ENCODE measurements at regions not wholly inside any gene's neighbourhood (a gene's known extent, or its start where the extent isn't known, plus 50 kb on each side); places are given as distances from the start of the nearest gene placed in this dataset.
"Not testable (repeated sequence)": the region's sequence is repeated elsewhere in the genome, so short reads cannot be mapped to it uniquely, and the experiment has no call there.

DNA sequence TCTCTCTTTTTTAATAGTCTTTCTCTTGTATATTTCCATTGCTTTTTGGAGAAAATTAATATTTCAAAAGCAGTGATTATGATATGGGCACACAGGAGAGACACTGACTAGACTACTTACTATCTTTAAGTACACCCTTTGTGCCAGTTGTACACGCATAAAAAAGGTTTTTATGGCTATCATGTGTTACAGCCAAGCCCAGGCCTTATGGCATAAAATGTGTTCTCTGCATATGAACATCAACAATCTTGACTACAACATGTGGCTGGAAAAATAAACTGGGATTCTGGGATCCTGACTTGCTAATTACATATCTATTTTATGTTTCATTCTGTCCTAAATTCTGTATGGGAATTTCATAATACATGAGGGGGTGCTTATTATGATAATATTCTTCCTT, 1401.8 kb downstream of the SLITRK5 start:
- Mint-ChIP-seq H3K27ac (no peak overlapping the region), H3K4me1 (ENCODE audit: low read depth in 2 of 2) (no peaks in the 10 kb centered on the region), H3K36me3 (no peaks in the 10 kb centered on the region), H3K4me3 (no peak overlapping the region), H3K27me3 (peaks cover 0 to 3% of the 10 kb centered on the region in 2 donors), H3K9me3 (no peaks in the 10 kb centered on the region)
- DNase-seq (ENCODE audit: low spot score) (no peak), ATAC-seq (no peak)

GRCh38 chr13:89076622-89077021, 1405.5 kb downstream of the SLITRK5 start:
- H3K9me3 Mint-ChIP-seq = no peaks in the 10 kb centered on the region
- H3K36me3 Mint-ChIP-seq = no peaks in the 10 kb centered on the region
- ATAC-seq (no peak), DNase-seq (ENCODE audit: low spot score) (no peak)
- H3K4me3 Mint-ChIP-seq = no peak overlapping the region
- no peaks in the 10 kb centered on the region for H3K4me1 Mint-ChIP-seq (ENCODE audit: low read depth in 2 of 2)
- H3K27ac Mint-ChIP-seq = no peak overlapping the region
- H3K27me3 Mint-ChIP-seq = peaks cover 0 to 6% of the 10 kb centered on the region in 2 donors

DNA sequence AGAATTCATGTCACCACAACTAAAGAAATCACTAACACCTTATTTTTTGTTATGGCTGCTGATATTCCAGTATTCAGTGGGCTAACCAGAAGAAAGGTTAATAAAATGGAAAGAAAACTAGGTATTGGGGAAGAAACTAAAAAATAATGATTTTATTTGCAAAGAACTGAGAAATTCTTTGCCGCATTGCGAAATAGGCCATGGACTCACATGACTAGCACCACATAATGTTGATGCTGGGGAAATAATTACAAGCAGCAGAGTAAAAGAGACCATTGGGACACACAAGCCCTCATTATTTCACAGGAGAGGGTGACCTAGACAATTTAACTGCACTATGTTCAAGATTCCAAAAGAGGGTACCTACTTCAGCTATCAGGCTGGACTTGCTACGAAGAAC, 1411.5 kb downstream of the SLITRK5 start:
- no peak overlapping the region for H3K27ac Mint-ChIP-seq
- H3K4me1 Mint-ChIP-seq (ENCODE audit: low read depth in 2 of 2) = no peaks in the 10 kb centered on the region
- H3K27me3 Mint-ChIP-seq = peaks cover 0 to 3% of the 10 kb centered on the region in 2 donors
- H3K36me3 Mint-ChIP-seq = no peaks in the 10 kb centered on the region
- no peak overlapping the region for H3K4me3 Mint-ChIP-seq
- H3K9me3 Mint-ChIP-seq = peaks cover 3% of the 10 kb centered on the region
- no peak for DNase-seq (ENCODE audit: low spot score)
- no peak for ATAC-seq

- H3K9me3 Mint-ChIP-seq; H3K36me3 Mint-ChIP-seq; H3K27ac Mint-ChIP-seq; H3K4me3 Mint-ChIP-seq; H3K4me1 Mint-ChIP-seq (ENCODE audit: low read depth in 2 of 2); DNase-seq (ENCODE audit: low spot score); H3K27me3 Mint-ChIP-seq; ATAC-seq: not testable (repeated sequence)
Observed at GRCh38 chr13:89088107-89088506, 1416.9 kb downstream of the SLITRK5 start.

DNA sequence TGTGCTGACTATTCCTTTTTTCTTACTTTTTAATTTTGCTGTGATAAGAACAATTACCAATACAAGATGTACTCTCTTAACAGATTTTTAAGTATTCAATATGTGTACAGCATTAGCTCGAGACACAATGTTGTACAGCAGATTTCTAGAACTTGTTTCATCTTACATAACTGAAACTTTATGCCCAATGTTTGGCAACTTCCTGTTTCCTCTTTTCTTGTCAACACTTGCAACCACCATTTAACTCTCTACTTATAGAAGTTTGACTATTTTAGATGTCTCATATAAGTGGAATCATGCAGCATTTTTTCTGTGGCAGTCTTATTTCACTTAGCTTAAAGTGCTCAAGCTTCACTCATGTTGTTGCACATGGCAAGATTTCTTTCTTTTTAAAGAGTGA, 1426.8 kb downstream of the SLITRK5 start:
- H3K27me3 Mint-ChIP-seq = no peaks in the 10 kb centered on the region
- no peak overlapping the region for H3K27ac Mint-ChIP-seq
- H3K4me3 Mint-ChIP-seq = no peak overlapping the region
- H3K9me3 Mint-ChIP-seq = peaks cover 3% of the 10 kb centered on the region
- no peak for ATAC-seq
- H3K4me1 Mint-ChIP-seq (ENCODE audit: low read depth in 2 of 2) = peaks cover 4 to 6% of the 10 kb centered on the region in 2 donors
- no peak for DNase-seq (ENCODE audit: low spot score)
- H3K36me3 Mint-ChIP-seq = no peaks in the 10 kb centered on the region

DNA sequence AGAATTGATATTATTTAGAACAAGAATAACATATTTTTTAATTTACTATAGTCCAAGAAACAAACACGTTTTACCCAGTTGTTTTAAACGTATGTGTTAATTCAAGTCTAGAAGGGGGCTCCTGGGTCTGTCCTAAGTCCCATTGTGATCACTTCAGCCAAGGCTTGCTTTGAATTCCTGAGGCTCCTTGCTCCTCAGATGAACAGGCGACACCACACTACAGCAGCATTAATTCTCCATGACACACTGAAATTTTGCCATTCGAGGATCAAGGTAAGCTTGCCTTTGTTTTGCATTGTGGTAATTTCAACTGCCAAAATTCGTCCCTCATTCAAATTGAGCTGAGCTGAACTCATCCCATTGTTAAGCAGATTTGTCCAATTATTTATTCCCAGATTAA, 1442.6 kb downstream of the SLITRK5 start:
- ATAC-seq (no peak), DNase-seq (ENCODE audit: low spot score) (no peak)
- Mint-ChIP-seq H3K9me3 (no peaks in the 10 kb centered on the region), H3K36me3 (no peaks in the 10 kb centered on the region), H3K27me3 (no peaks in the 10 kb centered on the region), H3K4me1 (ENCODE audit: low read depth in 2 of 2) (no peaks in the 10 kb centered on the region), H3K27ac (no peak overlapping the region), H3K4me3 (no peak overlapping the region)

- no peaks in the 10 kb centered on the region for H3K4me1 Mint-ChIP-seq (ENCODE audit: low read depth in 2 of 2)
- no peak overlapping the region for H3K4me3 Mint-ChIP-seq
- no peak overlapping the region for H3K27ac Mint-ChIP-seq
- peaks cover 5% of the 10 kb centered on the region for H3K9me3 Mint-ChIP-seq
- DNase-seq (ENCODE audit: low spot score) (no peak), ATAC-seq (no peak)
- no peaks in the 10 kb centered on the region for H3K36me3 Mint-ChIP-seq
- no peaks in the 10 kb centered on the region for H3K27me3 Mint-ChIP-seq
Observed at GRCh38 chr13:89115307-89115706, 1444.1 kb downstream of the SLITRK5 start.

DNA sequence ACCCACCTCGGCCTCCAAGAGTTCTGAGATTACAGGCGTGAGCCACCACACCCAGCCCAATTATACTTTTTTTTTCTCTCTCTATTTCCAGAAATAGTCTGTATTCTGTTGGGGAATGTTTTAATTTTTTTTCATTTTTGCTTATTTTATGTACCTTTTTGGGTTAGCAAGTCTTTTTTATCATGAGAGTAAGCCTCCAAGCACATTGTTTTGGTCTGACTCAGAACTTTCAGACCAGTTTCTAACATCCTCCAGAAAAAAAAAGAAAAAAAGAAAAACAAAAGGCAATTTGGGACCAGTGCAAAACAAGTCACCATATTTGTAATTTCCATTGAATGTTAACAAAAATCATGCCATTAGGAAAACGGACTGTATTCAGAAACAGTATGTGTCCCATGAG, 1465.5 kb downstream of the SLITRK5 start:
- DNase-seq (ENCODE audit: low spot score) = no peak
- Mint-ChIP-seq H3K27ac (no peak overlapping the region), H3K4me1 (ENCODE audit: low read depth in 2 of 2) (no peaks in the 10 kb centered on the region), H3K36me3 (no peaks in the 10 kb centered on the region), H3K27me3 (no peaks in the 10 kb centered on the region), H3K9me3 (peaks cover 3% of the 10 kb centered on the region), H3K4me3 (no peak overlapping the region)
- ATAC-seq = no peak

GRCh38 chr13:89150362-89150761, 1479.2 kb downstream of the SLITRK5 start:
- ATAC-seq (no peak), DNase-seq (ENCODE audit: low spot score) (no peak)
- H3K9me3 Mint-ChIP-seq = peaks cover 6% of the 10 kb centered on the region
- H3K36me3 Mint-ChIP-seq = no peaks in the 10 kb centered on the region
- H3K27ac Mint-ChIP-seq = no peak overlapping the region
- H3K4me3 Mint-ChIP-seq = no peak overlapping the region
- H3K4me1 Mint-ChIP-seq (ENCODE audit: low read depth in 2 of 2) = no peaks in the 10 kb centered on the region
- no peaks in the 10 kb centered on the region for H3K27me3 Mint-ChIP-seq

DNA sequence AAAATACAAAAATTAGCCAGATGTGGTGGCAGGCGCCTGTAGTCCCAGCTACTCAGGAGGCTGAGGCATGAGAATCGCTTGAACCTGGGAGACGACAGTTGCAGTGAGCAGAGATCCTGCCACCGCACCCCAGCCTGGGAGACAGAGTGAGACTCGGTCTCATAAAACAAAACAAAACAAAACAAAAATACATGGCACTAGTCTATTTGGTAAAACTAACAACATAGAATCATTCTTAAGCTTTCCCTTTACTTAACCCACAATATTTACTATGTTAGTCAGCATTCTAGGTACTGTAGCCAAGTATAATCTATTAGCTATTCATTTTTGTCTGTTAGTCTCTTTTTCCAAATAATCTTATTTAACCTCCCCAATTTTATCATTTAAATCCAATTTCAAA, 1482.8 kb downstream of the SLITRK5 start:
- no peak overlapping the region for H3K27ac Mint-ChIP-seq
- H3K36me3 Mint-ChIP-seq = no peaks in the 10 kb centered on the region
- no peak for DNase-seq (ENCODE audit: low spot score)
- peaks cover 9% of the 10 kb centered on the region for H3K9me3 Mint-ChIP-seq
- no peaks in the 10 kb centered on the region for H3K27me3 Mint-ChIP-seq
- H3K4me1 Mint-ChIP-seq (ENCODE audit: low read depth in 2 of 2) = no peaks in the 10 kb centered on the region
- ATAC-seq = no peak
- H3K4me3 Mint-ChIP-seq = no peak overlapping the region

DNA sequence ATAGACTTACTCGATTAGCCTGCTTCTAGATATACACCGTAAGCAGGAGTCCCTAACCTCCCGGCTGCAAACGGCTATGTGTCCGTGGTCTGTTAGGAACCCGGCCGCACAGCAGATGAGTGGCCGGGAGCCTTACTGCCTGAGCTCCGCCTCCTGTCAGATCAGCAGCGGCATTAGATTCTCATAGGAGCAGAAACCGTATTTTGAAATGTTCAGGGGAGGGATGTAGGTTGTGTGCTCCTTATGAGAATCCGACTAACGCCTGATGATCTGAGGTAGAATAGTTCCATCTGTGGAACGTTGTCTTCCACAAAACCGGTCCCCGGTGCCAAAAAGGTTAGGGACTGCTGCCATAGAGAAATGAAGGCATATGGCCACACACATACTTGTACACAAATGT, 1491.9 kb downstream of the SLITRK5 start:
- Mint-ChIP-seq H3K4me1 (ENCODE audit: low read depth in 2 of 2) (no peaks in the 10 kb centered on the region), H3K9me3 (peaks cover 10% of the 10 kb centered on the region), H3K27me3 (no peaks in the 10 kb centered on the region), H3K4me3 (no peak overlapping the region), H3K36me3 (no peaks in the 10 kb centered on the region), H3K27ac (no peak overlapping the region)
- ATAC-seq = no peak
- no peak for DNase-seq (ENCODE audit: low spot score)

GRCh38 chr13:89165685-89166084, 1494.5 kb downstream of the SLITRK5 start:
- DNase-seq (ENCODE audit: low spot score) (no peak), ATAC-seq (no peak)
- Mint-ChIP-seq H3K4me1 (ENCODE audit: low read depth in 2 of 2) (no peaks in the 10 kb centered on the region), H3K9me3 (peaks cover 4% of the 10 kb centered on the region), H3K27ac (no peak overlapping the region), H3K36me3 (no peaks in the 10 kb centered on the region), H3K27me3 (no peaks in the 10 kb centered on the region), H3K4me3 (no peak overlapping the region)

GRCh38 chr13:89169951-89170350, 1498.8 kb downstream of the SLITRK5 start:
- H3K4me1 Mint-ChIP-seq (ENCODE audit: low read depth in 2 of 2) = no peaks in the 10 kb centered on the region
- H3K27me3 Mint-ChIP-seq = no peaks in the 10 kb centered on the region
- no peak overlapping the region for H3K27ac Mint-ChIP-seq
- DNase-seq (ENCODE audit: low spot score) (no peak), ATAC-seq (no peak)
- peaks cover 4% of the 10 kb centered on the region for H3K9me3 Mint-ChIP-seq
- H3K4me3 Mint-ChIP-seq = no peak overlapping the region
- H3K36me3 Mint-ChIP-seq = no peaks in the 10 kb centered on the region

DNA sequence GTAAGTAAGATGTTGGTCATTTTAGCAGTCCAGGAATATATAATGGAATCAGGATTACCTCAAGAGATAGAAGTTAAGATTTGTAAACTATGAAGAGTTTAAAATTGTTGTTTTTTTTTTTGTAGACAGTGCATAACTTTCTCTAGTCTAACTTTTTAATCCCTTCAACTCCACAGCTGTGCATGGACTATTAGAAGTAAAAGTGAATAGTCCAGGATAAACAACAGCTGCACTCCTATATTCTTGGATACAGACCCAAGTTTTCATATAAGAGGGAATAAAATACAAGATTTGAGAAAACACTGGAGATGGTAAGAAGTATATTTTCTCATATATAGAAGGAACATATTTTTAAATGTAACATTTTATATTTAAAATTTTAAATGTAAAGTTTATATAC, 1509.9 kb downstream of the SLITRK5 start:
- H3K4me3 Mint-ChIP-seq = no peak overlapping the region
- no peak overlapping the region for H3K27ac Mint-ChIP-seq
- no peak for DNase-seq (ENCODE audit: low spot score)
- peaks cover 13% of the 10 kb centered on the region for H3K9me3 Mint-ChIP-seq
- H3K36me3 Mint-ChIP-seq = no peaks in the 10 kb centered on the region
- no peaks in the 10 kb centered on the region for H3K27me3 Mint-ChIP-seq
- H3K4me1 Mint-ChIP-seq (ENCODE audit: low read depth in 2 of 2) = no peaks in the 10 kb centered on the region
- ATAC-seq = no peak

GRCh38 chr13:89199138-89199537, 1528.0 kb downstream of the SLITRK5 start:
- Mint-ChIP-seq H3K27me3 (no peaks in the 10 kb centered on the region), H3K4me1 (ENCODE audit: low read depth in 2 of 2) (no peaks in the 10 kb centered on the region), H3K27ac (no peak overlapping the region), H3K36me3 (peaks cover 7% of the 10 kb centered on the region), H3K9me3 (peaks cover 28% of the 10 kb centered on the region), H3K4me3 (no peak overlapping the region)
- DNase-seq (ENCODE audit: low spot score) (no peak), ATAC-seq (no peak)

Data from natural killer cell treated with Interleukin-12 subunit alpha and Interleukin-12 subunit beta and Interleukin-15 and Interleukin-18, amount 100 ng/mL, for 72 hours (primary cell).